ENCODE measurements at regions not wholly inside any gene's neighbourhood (a gene's known extent, or its start where the extent isn't known, plus 50 kb on each side); places are given as distances from the start of the nearest gene placed in this dataset.

GRCh38 chr10:31635009-31635408 lies 293.6 kb downstream of the ARHGAP12 start:
- DNase-seq (no peak), ATAC-seq (no peak)
- Histone ChIP-seq H3K9me3 (ENCODE audit: control insufficient read depth, insufficient read depth, low read length) (no peaks in the 10 kb centered on the region), H3K4me3 (ENCODE audit: low read length) (no peak overlapping the region), H3K36me3 (ENCODE audit: control insufficient read depth, insufficient read depth, low read length) (no peaks in the 10 kb centered on the region), H3K27ac (ENCODE audit: low read length) (no peak overlapping the region), H3K27me3 (ENCODE audit: control insufficient read depth, insufficient read depth, low read length) (no peaks in the 10 kb centered on the region), H3K4me1 (ENCODE audit: control insufficient read depth, insufficient read depth, low read length) (no peaks in the 10 kb centered on the region)
- WGBS (ENCODE audit: insufficient coverage) = 40% methylated on average over 1 of the region's 1 CpG
- Mint-ChIP-seq H3K36me3 (no peaks in the 10 kb centered on the region), H3K27ac (no peak overlapping the region), H3K4me3 (no peak overlapping the region), H3K4me1 (no peaks in the 10 kb centered on the region), H3K9me3 (peaks cover 0 to 2% of the 10 kb centered on the region in 2 donors), H3K27me3 (ENCODE audit: low read depth in 2 of 2) (peaks cover 9 to 16% of the 10 kb centered on the region in 2 donors)
- intact Hi-C loops (cut with micrococcal nuclease) = no loop called here
- TF ChIP-seq CTCF (IDR thresholded peaks at IDR 0.05) = no peak

GRCh38 chr10:31630861-31631567 lies 297.6 kb downstream of the ARHGAP12 start:
- Histone ChIP-seq H3K27ac (ENCODE audit: low read length) (no peak overlapping the region), H3K4me3 (ENCODE audit: low read length) (no peak overlapping the region), H3K27me3 (ENCODE audit: control insufficient read depth, insufficient read depth, low read length) (no peaks in the 10 kb centered on the region), H3K9me3 (ENCODE audit: control insufficient read depth, insufficient read depth, low read length) (no peaks in the 10 kb centered on the region), H3K36me3 (ENCODE audit: control insufficient read depth, insufficient read depth, low read length) (no peaks in the 10 kb centered on the region), H3K4me1 (ENCODE audit: control insufficient read depth, insufficient read depth, low read length) (no peaks in the 10 kb centered on the region)
- Mint-ChIP-seq H3K4me3 (no peak overlapping the region), H3K36me3 (peaks cover 9% of the 10 kb centered on the region), H3K4me1 (no peaks in the 10 kb centered on the region), H3K27me3 (ENCODE audit: low read depth in 2 of 2) (peaks cover 10 to 40% of the 10 kb centered on the region in 2 donors), H3K9me3 (peaks cover 4 to 6% of the 10 kb centered on the region in 2 donors), H3K27ac (no peak overlapping the region)
- ATAC-seq = no peak
- no peak for TF ChIP-seq CTCF (IDR thresholded peaks at IDR 0.05)
- DNase-seq = no peak
- WGBS (ENCODE audit: insufficient coverage) = 89% methylated on average over 4 of the region's 4 CpGs
- intact Hi-C loops (cut with micrococcal nuclease) = no loop called here

- intact Hi-C loops (cut with micrococcal nuclease) = no loop called here
- Histone ChIP-seq H3K27me3 (ENCODE audit: control insufficient read depth, insufficient read depth, low read length) (no peaks in the 10 kb centered on the region), H3K9me3 (ENCODE audit: control insufficient read depth, insufficient read depth, low read length) (no peaks in the 10 kb centered on the region), H3K4me3 (ENCODE audit: low read length) (no peak overlapping the region), H3K4me1 (ENCODE audit: control insufficient read depth, insufficient read depth, low read length) (no peaks in the 10 kb centered on the region), H3K36me3 (ENCODE audit: control insufficient read depth, insufficient read depth, low read length) (no peaks in the 10 kb centered on the region), H3K27ac (ENCODE audit: low read length) (no peak overlapping the region)
- DNase-seq (no peak), ATAC-seq (no peak)
- no peak for TF ChIP-seq CTCF (IDR thresholded peaks at IDR 0.05)
- Mint-ChIP-seq H3K4me3 (no peak overlapping the region), H3K9me3 (peaks cover 4 to 9% of the 10 kb centered on the region in 2 donors), H3K4me1 (no peaks in the 10 kb centered on the region), H3K36me3 (peaks cover 10% of the 10 kb centered on the region), H3K27ac (no peak overlapping the region), H3K27me3 (ENCODE audit: low read depth in 2 of 2) (peaks cover 4 to 31% of the 10 kb centered on the region in 2 donors)
- 90% methylated on average over 3 of the region's 4 CpGs for WGBS (ENCODE audit: insufficient coverage)
These were observed 303.1 kb downstream of the ARHGAP12 start for GRCh38 chr10:31625566-31625965.

GRCh38 chr10:31624611-31625010 lies 304.0 kb downstream of the ARHGAP12 start:
- H3K4me1 ChIP-seq (ENCODE audit: control insufficient read depth, insufficient read depth, low read length) = no peaks in the 10 kb centered on the region
- no peaks in the 10 kb centered on the region for H3K9me3 ChIP-seq (ENCODE audit: control insufficient read depth, insufficient read depth, low read length)
- no peaks in the 10 kb centered on the region for H3K27me3 ChIP-seq (ENCODE audit: control insufficient read depth, insufficient read depth, low read length)
- H3K4me1 Mint-ChIP-seq = no peaks in the 10 kb centered on the region
- peaks cover 2 to 21% of the 10 kb centered on the region in 2 donors for H3K27me3 Mint-ChIP-seq (ENCODE audit: low read depth in 2 of 2)
- no peak overlapping the region for H3K27ac ChIP-seq (ENCODE audit: low read length)
- H3K4me3 ChIP-seq (ENCODE audit: low read length) = no peak overlapping the region
- no peaks in the 10 kb centered on the region for H3K36me3 ChIP-seq (ENCODE audit: control insufficient read depth, insufficient read depth, low read length)
- no peak for TF ChIP-seq CTCF (IDR thresholded peaks at IDR 0.05)
- no peak overlapping the region for H3K27ac Mint-ChIP-seq
- ATAC-seq = no peak
- H3K4me3 Mint-ChIP-seq = no peak overlapping the region
- H3K9me3 Mint-ChIP-seq = peaks cover 4 to 9% of the 10 kb centered on the region in 2 donors
- no peak for DNase-seq
- peaks cover 10% of the 10 kb centered on the region for H3K36me3 Mint-ChIP-seq
- intact Hi-C loops (cut with micrococcal nuclease) = no loop called here
